T47D (cell line): ENCODE measurements at regions not wholly inside any gene's neighbourhood (a gene's known extent, or its start where the extent isn't known, plus 50 kb on each side); places are given as distances from the start of the nearest gene placed in this dataset.

Experiments
- DNase-seq, 2 experiments: peaks; one replicate each; pipeline versions ENCODE4 v3.0.0 to v3.0.0-alpha.2; 2011 to 2012; ENCODE audit warnings: low read depth in 1 of 2, low spot score in 1 of 2
- JUND ChIP-seq: IDR thresholded peaks from 2 replicates; pipeline ENCODE4 v1.6.1; 2012; ENCODE audit warnings: low read depth
- in situ Hi-C: cut with HindIII; loops from 2 replicates; pipeline ENCODE4 v1.10.0; 2016; ENCODE audit warnings: low sequenced_read_pairs, low pct_unique_long_range_greater_than_20kb

- in situ Hi-C loops = no loop called here
- no peak for TF ChIP-seq JUND
- DNase-seq = no peak
These were observed 177.2 kb downstream of the NR4A2 start for GRCh38 chr2:156155319-156155718.

GRCh38 chr2:156151351-156151750 is 181.2 kb downstream of the NR4A2 start:
- in situ Hi-C loops = no loop called here
- DNase-seq = no peak
- TF ChIP-seq JUND = no peak

GRCh38 chr2:156147594-156148330 is 184.8 kb downstream of the NR4A2 start:
- no peak for TF ChIP-seq JUND
- no peak for DNase-seq
- in situ Hi-C loops = no loop called here

GRCh38 chr2:156145976-156146375 is 186.5 kb downstream of the NR4A2 start:
- in situ Hi-C loops = no loop called here
- no peak for TF ChIP-seq JUND
- no peak for DNase-seq

- in situ Hi-C loops = no loop called here
- no peak for DNase-seq
- TF ChIP-seq JUND = no peak
These were observed 187.1 kb downstream of the NR4A2 start for GRCh38 chr2:156145469-156145868.

- TF ChIP-seq JUND = no peak
- in situ Hi-C loops = no loop called here
- no peak for DNase-seq
These were observed 196.0 kb downstream of the NR4A2 start for GRCh38 chr2:156136566-156136965.

GRCh38 chr2:156134887-156135286 is 197.6 kb downstream of the NR4A2 start:
- TF ChIP-seq JUND = no peak
- in situ Hi-C loops = no loop called here
- DNase-seq = no peak

- in situ Hi-C loops = no loop called here
- no peak for TF ChIP-seq JUND
- no peak for DNase-seq
These were observed 199.6 kb downstream of the NR4A2 start for GRCh38 chr2:156132941-156133340.

GRCh38 chr2:156132130-156132529 is 200.4 kb downstream of the NR4A2 start:
- in situ Hi-C loops = no loop called here
- TF ChIP-seq JUND = no peak
- DNase-seq = no peak

- TF ChIP-seq JUND = no peak
- in situ Hi-C loops = no loop called here
These were observed 203.3 kb downstream of the NR4A2 start for GRCh38 chr2:156129227-156129626.

GRCh38 chr2:156125018-156125417 is 207.5 kb downstream of the NR4A2 start:
- DNase-seq = no peak
- in situ Hi-C loops = no loop called here

More at GRCh38 chr2:156129227-156129626, 203.3 kb downstream of the NR4A2 start:
- no peak for DNase-seq

GRCh38 chr2:156124458-156124857 is 208.1 kb downstream of the NR4A2 start:
- no peak for DNase-seq
- in situ Hi-C loops = no loop called here
- no peak for TF ChIP-seq JUND

More at GRCh38 chr2:156125018-156125417, 207.5 kb downstream of the NR4A2 start:
- no peak for TF ChIP-seq JUND

GRCh38 chr2:156118753-156119416 is 213.6 kb downstream of the NR4A2 start:
- in situ Hi-C loops = no loop called here
- no peak for TF ChIP-seq JUND
- no peak for DNase-seq

GRCh38 chr2:156116113-156116512 is 216.4 kb downstream of the NR4A2 start:
- DNase-seq = no peak
- in situ Hi-C loops = no loop called here
- no peak for TF ChIP-seq JUND
